ENCODE measurements at regions not wholly inside any gene's neighbourhood (a gene's known extent, or its start where the extent isn't known, plus 50 kb on each side); places are given as distances from the start of the nearest gene placed in this dataset.

GRCh38 chrX:20414066-20414465 is 147.4 kb upstream of the RPS6KA3 start:
- no peak for DNase-seq (ENCODE audit: low read depth)
- no peak for TF ChIP-seq CTCF (conservative IDR thresholded peaks at IDR 0.05; ENCODE audit: control insufficient read depth, insufficient read depth, low read depth, low read length)
- H3K4me3 ChIP-seq (ENCODE audit: control insufficient read depth, low read depth, low read length): no peak overlapping the region

GRCh38 chrX:20412871-20413486 is 146.3 kb upstream of the RPS6KA3 start:
- DNase-seq (ENCODE audit: low read depth): no peak
- no peak for TF ChIP-seq CTCF (conservative IDR thresholded peaks at IDR 0.05; ENCODE audit: control insufficient read depth, insufficient read depth, low read depth, low read length)
- H3K4me3 ChIP-seq (ENCODE audit: control insufficient read depth, low read depth, low read length): no peak overlapping the region

GRCh38 chrX:20410540-20410939 is 143.8 kb upstream of the RPS6KA3 start:
- TF ChIP-seq CTCF (conservative IDR thresholded peaks at IDR 0.05; ENCODE audit: control insufficient read depth, insufficient read depth, low read depth, low read length): no peak
- H3K4me3 ChIP-seq (ENCODE audit: control insufficient read depth, low read depth, low read length): no peak overlapping the region
- no peak for DNase-seq (ENCODE audit: low read depth)

GRCh38 chrX:20409991-20410390 is 143.3 kb upstream of the RPS6KA3 start:
- TF ChIP-seq CTCF (conservative IDR thresholded peaks at IDR 0.05; ENCODE audit: control insufficient read depth, insufficient read depth, low read depth, low read length): no peak
- no peak overlapping the region for H3K4me3 ChIP-seq (ENCODE audit: control insufficient read depth, low read depth, low read length)
- DNase-seq (ENCODE audit: low read depth): no peak

GRCh38 chrX:20402956-20403355 is 136.2 kb upstream of the RPS6KA3 start:
- no peak overlapping the region for H3K4me3 ChIP-seq (ENCODE audit: control insufficient read depth, low read depth, low read length)
- TF ChIP-seq CTCF (conservative IDR thresholded peaks at IDR 0.05; ENCODE audit: control insufficient read depth, insufficient read depth, low read depth, low read length): no peak
- no peak for DNase-seq (ENCODE audit: low read depth)

GRCh38 chrX:20399728-20400414 is 133.2 kb upstream of the RPS6KA3 start:
- no peak overlapping the region for H3K4me3 ChIP-seq (ENCODE audit: control insufficient read depth, low read depth, low read length)
- TF ChIP-seq CTCF (conservative IDR thresholded peaks at IDR 0.05; ENCODE audit: control insufficient read depth, insufficient read depth, low read depth, low read length): no peak
- DNase-seq (ENCODE audit: low read depth): no peak

All from fibroblast of mammary gland (primary cell).